SIG-M5 treated with dmso at 0.1 percent for 504 hours (cell line): ENCODE measurements at regions not wholly inside any gene's neighbourhood (a gene's known extent, or its start where the extent isn't known, plus 50 kb on each side); places are given as distances from the start of the nearest gene placed in this dataset.

Experiments
- DNase-seq: peaks from one replicate; lab custom pipeline; 2025; ENCODE audit not compliant: unreplicated experiment; lab: John Stamatoyannopoulos, UW

DNA sequence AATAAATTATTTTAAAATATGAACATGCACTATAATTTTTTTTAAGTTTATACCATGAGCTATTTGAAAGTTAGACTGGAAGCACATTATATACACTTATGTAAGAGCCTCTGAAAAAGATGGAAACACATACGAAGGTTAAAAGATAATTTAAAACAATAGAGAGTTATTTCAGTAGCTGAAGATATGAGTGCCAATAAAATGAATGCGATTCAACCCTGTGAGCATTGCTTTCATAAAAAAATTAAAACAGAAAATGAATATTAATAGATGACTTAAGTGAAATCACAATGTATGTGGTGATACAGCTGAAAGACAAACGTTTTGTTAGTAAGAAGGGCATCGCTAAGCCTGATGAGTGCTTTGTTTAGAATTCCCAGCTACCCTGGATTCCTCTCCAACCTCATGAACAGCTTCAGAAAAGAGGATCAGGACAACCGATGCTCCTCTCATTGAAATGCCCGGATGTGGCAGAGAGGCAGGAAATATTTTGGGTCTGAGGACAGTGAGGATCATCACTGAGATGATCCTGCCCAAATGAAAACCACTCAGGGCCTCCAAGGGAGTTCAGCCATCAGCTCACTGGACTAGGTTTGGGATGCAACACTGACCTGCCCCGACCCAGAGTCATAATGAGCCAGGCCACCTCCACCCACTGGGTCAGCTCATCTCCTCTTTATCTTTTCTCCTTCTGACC, 60.2 kb upstream of the TOP3B start:
- DNase-seq = no peak

DNA sequence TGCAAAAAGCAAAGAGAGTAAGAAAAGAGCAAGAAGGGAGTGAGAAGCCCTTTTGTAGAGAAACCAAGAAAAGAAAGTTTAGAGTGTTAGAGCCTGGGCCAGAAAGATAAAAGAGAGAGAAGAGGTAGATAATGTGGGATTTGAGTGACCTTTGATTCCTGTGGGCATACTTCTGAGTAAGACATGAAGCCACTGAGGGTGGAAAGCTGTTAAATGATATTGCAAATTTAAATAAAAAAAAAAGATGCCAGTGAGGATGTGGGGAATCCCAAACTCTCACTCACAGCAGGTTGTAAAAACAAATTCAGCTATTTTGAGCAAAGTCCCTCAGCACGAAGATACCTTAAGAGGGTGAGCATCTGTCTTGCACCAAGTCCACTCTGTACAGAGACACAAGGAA, 59.4 kb upstream of the TOP3B start:
- DNase-seq = no peak

DNA sequence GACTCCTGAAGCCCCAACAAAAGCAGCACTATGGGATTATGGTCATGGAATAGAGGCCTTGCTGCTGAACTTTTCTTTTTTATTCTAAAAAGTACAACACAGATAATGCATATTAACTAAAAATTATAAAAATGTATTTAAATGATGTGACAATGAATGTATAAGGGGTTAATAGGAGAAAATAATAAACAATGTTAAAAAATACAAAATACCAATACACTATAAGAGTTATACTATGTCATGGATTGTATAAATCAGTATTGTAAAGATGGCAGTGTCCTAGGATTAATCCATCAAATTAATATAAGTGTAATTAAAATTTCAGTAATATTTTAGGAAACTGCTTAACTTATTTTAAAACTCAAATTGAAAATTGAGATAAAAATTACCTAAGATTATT, 58.3 kb upstream of the TOP3B start:
- no peak for DNase-seq

DNA sequence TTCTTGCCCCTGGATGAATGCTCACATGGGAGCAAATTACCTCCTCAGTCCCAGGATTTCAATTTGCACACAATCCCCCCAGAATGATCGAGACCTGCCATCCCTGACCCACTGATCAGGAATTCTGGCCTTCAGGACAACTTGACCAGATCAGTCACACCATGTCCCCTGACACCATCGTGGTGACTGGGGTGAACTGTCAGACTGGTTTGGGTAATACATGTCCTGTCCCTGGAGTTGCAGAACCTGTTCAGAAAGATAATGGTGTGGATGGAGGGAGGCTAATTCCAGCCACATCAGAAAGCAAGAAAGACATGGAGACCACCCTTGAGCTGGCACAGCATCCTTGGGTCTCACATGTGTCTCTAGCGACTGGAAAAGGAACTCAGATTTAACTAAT, 57.9 kb upstream of the TOP3B start:
- no peak for DNase-seq

DNA sequence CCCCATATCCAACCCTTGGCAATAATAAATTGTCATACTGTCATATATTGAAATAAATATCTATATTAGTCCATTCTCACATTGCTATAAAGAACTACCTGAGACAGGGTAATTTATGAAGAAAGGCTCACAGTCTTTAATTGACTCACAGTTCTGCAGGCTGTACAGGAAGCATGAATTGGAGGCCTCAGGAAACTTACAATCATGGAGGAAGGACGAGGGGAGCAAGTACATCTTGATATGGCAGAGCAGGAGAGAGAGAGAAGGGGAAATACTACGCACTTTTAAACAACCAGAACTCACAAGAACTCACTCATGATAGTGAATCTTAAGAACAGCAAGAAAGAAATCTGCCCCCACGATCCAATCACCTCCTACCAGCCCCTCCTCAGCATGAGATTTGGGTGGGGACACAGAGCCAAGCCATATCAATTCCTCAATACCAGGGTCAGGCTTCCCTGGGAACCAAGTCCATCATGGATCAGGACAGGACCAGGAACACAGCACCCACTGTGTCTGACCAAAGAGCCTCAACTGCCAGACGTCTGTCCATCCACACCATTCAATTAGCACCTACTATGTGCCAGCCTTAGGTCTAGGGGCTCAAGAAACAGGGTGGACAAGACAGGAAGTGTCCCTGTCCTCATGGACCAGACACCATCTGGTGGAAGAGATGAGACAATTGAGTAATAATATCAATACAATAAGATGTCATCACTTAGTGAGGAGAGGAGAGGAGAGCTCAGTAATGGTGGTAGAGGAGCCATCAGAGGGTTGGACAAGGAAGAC, 56.9 kb upstream of the TOP3B start:
- no peak for DNase-seq

DNA sequence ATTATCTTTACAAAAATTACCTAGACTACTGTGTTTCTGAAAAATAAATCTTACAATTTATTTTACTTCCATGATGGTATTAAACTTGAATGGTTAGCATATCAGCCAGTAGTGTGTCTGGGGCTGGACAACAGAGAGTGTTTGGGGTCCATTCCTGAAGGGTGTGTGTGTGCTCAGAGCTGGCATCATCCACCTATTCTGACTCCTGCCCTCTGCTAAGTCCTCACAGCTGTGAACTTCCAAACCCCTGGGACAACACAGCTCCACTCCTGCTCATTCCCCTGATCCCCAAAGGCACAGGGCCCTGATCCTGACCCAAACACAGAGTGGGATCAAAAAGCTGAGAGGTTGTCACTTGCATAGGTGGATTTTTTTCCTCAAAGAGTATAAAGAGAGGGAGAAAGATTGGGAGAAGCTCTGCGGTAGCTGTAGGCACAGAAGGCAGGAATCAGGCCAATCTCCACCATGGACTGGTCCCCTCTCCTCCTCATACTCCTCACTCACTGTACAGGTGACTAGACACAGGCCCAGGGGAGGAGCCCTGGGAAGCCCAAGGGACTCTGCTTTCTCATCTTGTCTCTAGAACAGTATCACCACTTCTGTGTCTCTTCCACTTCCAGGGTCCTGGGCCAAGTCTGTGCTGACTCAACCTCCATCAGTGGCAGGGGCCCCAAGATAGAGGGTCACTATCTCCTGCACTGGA, 55.7 kb upstream of the TOP3B start:
- DNase-seq = no peak

DNA sequence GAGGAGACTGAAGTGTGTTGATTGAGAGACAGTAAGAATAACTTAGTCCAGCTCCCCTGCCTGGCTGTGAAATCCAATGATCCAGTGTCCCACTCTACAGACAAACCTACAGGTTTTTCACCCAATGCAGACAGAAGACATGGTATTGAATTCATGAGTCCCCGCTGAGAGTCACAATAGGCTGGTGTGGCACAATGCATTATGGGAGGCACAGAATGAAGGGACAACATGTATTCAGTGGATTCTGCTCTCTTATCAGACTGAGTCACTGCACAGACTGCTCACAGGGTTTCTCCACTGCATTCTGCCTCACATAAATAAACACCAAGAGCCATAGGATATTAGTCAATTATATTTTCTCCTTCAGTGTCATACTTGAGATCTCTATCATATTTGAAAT, 55.2 kb upstream of the TOP3B start:
- no peak for DNase-seq

DNA sequence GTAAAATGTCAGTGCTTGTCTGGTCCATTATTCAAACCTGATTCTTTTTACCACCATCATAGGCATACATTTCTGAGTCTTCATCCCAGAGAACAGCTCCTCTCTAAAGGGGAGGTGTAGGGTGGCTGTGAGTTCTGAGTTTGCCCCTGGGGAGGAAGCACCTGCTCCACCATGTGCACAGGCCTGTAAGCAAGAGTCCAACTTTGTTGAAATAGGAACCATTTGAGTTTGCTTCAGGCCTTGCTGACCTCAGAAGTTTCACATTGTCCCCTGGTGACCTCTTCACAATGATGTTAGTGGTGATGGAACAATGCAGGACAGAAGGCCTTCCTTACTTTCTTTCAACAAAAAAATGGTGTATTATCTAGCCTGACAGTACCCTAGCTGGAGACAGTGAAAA, 54.6 kb upstream of the TOP3B start:
- DNase-seq = no peak

DNA sequence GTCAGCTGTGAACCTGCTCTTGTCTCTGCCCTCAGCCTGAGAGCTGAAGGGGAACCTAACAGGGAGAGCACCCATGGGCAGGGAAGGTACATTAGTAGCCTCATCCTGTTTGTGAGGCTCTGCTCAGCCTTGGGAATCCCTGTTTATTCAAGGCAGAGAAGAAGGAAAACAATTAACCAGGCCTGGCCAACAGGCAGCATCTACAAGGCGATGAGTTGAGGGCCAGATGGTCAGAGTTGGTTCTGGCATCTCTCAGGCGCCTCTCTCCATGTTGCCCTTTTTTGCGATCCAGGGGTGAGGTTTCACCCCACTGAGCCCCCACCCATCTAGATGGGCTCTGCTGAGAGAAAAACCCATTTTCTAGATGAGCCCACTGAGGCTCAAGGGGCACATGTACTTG, 54.0 kb upstream of the TOP3B start:
- no peak for DNase-seq

DNA sequence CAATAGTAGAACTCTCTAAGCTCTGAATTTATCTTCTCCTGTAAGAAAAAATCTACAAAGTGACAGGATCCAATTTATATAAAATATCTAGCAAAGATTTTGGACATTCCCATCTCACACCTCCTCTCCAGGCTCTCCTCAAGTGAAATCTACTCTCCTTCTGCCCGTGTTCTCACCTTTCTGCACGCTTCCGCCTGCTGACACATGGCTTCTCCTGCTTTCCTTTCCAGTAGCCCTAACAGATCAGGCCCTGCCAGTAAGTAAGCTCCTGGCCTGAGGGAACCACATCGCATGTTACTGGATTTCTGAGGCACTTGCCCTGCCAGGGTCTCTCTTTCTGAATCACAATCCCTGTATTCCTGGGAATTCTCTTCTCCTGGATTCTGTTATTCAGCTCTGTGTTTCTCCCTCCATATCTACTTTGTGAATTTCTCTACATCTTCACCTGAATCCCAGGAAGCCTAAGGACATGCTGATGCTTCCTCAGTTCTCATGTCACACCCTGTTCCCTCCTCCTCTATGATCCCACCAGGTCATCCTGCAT, 53.3 kb upstream of the TOP3B start:
- DNase-seq = no peak

DNA sequence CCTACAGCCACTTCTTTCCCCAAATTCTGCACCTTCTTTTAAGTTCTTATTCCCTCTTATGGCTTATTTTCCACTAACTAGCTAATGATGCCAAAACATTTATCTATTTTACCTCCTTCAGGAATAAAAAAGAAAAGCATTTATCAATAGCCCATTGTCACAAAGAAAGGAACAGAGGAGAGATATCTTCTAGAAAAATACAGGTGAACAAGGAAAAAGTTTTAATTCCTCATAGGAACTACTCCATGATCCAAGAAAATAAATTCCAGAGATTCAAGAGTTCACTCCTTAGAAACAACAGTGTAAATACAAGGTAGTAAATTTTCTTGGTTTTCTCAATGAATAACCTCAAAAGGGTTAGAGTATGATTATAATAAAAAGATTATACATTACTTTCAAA, 52.6 kb upstream of the TOP3B start:
- no peak for DNase-seq

DNA sequence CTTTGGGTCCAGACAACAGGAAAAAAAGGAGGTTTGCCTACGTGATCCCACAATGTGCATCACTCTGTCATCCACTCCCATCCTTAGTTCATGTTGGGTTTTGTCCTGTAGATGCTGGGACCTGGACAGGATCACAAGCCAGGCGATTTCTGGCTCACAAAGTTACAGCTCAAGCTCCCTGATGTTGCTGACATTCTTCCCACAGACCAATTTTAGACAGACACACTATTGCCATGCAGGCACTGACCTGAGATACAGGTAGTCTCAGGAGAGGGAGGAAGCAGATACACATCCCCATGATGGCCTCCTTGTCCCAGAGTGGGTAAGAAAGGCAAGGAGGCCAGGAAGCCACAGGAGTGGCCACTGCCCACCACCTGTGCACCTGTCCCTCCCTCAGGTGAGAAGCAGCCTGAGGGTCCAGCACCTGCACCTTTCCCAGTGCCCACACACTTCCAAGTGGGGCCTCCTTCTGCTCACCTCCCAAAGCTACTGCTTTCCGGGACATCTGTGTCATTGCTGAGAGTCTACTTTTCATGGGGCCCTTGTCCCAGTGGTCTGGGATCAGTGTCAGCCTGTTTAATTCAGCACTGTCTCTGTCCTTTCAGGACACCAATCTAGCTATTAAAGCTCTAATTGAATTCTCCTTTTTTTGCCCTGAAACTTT, 52.0 kb upstream of the TOP3B start:
- no peak for DNase-seq

DNA sequence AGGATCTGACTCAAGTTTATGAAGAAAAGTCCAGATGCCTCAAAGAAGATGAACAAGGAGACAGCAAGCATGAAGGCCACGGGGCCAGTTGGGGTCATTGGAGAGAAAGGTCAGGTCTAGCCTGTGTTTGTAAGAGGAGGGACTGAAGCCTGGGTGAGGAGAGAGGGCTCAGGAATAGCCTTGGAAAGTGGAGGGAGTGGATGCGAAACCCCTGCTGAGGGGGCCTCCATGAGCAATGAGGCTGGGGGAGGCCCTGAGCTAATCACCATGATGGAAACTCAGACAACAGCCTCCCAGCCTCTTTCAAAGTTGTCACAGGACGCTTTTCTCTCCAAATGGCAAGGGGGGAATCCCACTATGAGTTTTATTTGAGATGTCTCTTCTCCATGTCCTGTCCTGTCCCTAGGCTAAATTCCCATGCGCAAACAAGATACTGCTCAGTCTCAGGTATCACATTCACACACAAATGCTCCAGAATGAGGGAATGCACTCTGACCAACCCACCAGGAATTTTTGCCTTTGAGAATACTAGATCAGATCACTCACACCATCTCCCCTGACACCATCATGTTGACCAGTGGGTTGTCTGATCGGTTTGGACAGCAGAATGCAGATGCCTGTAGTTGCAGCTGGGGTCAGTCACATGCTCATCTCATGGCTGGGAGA, 51.3 kb upstream of the TOP3B start:
- DNase-seq = no peak

DNA sequence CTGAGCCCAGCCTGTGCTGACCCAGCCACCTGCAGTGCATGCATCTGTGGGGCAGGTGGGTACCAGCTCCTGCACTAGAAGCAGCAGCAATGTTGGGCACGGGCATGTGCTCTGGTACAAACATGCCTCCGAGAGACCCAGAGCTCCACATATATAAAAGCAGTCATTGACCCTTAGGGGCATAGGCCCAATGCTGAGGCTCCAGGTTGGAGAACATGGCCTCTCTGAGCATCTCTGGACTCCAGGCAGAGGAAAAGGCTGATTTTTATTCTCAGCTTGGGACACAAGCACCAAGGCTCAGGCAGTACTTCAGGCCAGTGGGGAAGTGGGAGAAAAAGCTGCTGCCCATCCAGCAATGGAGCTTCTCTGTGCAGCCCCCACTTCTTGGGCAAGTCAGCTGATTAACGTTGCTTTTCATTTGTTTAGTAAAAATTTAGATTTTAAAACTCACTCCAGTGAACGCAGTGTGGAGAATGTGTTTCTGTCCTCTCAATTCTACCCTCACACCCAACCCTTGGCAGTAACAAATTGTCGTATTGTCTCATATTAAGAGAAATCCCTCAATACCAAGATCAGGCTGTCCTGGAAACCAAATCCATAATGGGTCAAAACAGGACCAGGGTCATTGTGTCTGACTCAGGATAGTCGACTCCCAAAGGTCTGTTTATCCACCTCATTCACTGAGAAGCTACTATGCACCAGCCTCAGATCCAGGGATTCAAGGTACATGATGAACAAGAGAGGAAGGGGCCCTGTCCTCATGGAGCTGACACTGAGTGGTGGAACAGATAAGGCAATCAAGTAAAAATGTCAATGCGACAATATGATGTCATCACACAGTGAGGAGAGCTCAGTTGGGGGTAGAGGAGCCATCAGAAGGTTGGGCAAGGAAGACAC, 50.6 kb upstream of the TOP3B start:
- DNase-seq = no peak

DNA sequence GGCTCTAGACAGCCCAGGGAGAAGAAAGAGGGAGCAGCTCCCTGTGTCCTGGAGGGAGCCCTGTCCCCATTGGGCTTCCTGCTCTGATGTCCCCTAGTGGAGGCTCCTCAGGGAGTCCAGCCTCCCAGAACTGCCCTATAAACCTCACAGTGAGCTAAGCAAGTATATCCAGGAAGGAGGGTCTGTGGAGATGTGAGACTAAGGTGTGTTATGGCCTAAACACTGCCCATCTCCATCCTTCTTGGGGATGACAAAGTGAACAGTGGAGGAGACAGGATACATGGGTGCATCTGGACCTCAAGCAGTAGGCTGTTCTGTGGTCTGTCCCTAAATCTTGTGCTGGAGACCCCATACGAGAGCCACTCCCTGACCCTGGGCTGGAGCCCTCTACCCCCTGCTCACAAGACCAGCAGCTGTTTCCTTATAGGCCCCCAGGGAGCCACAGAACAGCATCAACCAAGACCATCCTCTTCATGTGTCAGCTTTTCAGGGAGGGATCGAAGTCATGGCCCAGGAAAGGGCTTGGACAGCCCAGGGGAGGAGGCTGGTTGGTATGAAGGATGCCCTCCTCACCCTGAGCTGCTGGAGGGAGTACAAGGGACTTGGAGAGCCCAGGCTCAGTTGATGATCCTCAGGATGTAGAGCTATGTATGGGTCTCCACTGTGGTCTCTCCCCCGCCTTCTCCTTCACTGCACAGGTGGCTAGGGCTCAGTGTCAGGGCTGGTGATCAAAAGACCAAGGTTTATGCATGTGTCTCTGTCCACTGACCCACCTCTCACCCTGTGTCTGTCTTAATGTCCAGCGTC, 49.7 kb upstream of the TOP3B start:
- no peak for DNase-seq
